ENCODE measurements at regions not wholly inside any gene's neighbourhood (a gene's known extent, or its start where the extent isn't known, plus 50 kb on each side); places are given as distances from the start of the nearest gene placed in this dataset.
A peak's percentile ranks its signal among the peaks of the same experiment; 100 is the strongest.

- no peak for DNase-seq
These were observed 187.7 kb upstream of the C1orf174 start for GRCh38 chr1:4087530-4088420.

GRCh38 chr1:4088676-4089075, 188.6 kb upstream of the C1orf174 start:
- no peak for DNase-seq

GRCh38 chr1:4089421-4090175, 189.5 kb upstream of the C1orf174 start:
- no peak for DNase-seq

- DNase-seq: no peak
These were observed 190.5 kb upstream of the C1orf174 start for GRCh38 chr1:4090556-4090955.

GRCh38 chr1:4090976-4091660, 191.0 kb upstream of the C1orf174 start:
- no peak for DNase-seq

GRCh38 chr1:4091996-4092395, 191.9 kb upstream of the C1orf174 start:
- no peak for DNase-seq

GRCh38 chr1:4093856-4094565, 193.9 kb upstream of the C1orf174 start:
- no peak for DNase-seq

GRCh38 chr1:4095433-4095971, 195.4 kb upstream of the C1orf174 start:
- DNase-seq: no peak

GRCh38 chr1:4101459-4102161, 201.5 kb upstream of the C1orf174 start:
- DNase-seq: no peak

- DNase-seq: no peak
These were observed 205.3 kb upstream of the C1orf174 start for GRCh38 chr1:4105300-4105880.

- DNase-seq: no peak
These were observed 206.7 kb upstream of the C1orf174 start for GRCh38 chr1:4106731-4107130.

GRCh38 chr1:4107291-4107690, 207.2 kb upstream of the C1orf174 start:
- DNase-seq: no peak

GRCh38 chr1:4108331-4108730, 208.3 kb upstream of the C1orf174 start:
- no peak for DNase-seq

- peak; percentile 5 for DNase-seq
These were observed 208.9 kb upstream of the C1orf174 start for GRCh38 chr1:4108758-4109627.

- DNase-seq: no peak
These were observed 209.5 kb upstream of the C1orf174 start for GRCh38 chr1:4109628-4109940.

GRCh38 chr1:4110888-4111287, 210.8 kb upstream of the C1orf174 start:
- no peak for DNase-seq

- no peak for DNase-seq
These were observed 213.8 kb upstream of the C1orf174 start for GRCh38 chr1:4113897-4114296.

GRCh38 chr1:4115191-4115900, 215.3 kb upstream of the C1orf174 start:
- no peak for DNase-seq

- no peak for DNase-seq
These were observed 217.1 kb upstream of the C1orf174 start for GRCh38 chr1:4117196-4117595.
